ENCODE measurements at regions not wholly inside any gene's neighbourhood (a gene's known extent, or its start where the extent isn't known, plus 50 kb on each side); places are given as distances from the start of the nearest gene placed in this dataset.

DNA sequence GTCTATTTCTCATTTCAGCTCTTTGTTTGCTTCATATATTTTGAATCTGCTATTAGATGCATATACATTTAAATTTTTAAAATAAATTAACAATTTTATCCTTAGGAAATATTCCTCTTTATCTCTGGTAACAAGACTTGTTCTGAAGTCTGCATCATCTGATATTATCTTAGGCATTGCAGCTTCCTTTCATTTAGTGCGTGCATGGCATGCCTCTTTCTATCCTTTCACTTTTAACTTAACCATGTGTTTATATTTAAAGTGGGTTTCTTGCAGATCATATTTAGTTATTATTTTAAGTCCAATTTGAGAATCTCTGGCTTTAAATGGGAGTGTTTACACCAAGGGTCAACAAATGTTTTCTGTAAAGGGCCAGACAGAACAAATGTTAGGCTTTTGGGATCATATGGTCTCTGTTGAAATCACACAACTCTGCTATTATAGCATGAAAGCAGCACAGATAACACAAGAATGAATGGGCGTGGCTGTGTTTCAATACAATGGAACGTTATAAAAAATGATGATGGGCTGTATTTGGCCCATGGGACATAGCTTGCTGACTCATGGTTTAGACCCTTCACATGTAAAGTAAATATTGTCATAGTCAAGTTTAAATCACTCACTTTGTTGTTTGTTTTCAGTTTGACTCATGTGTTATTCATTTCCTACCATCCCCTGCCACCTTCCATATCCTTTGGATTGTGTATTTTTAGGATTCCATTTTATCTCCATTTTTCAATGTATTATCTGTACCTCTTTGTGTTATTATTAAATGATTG is 83.9 kb upstream of the SNX19 start:
- Histone ChIP-seq H4K91ac (ENCODE audit: insufficient read length, low read depth, low read length) (no peak overlapping the region), H4K8ac (replicated peaks; ENCODE audit: insufficient read length, low read depth, low read length) (no peak overlapping the region), H3K4me1 (ENCODE audit: insufficient read depth, low read length) (no peaks in the 10 kb centered on the region), H3K27me3 (ENCODE audit: insufficient read depth, low read length) (no peaks in the 10 kb centered on the region), H3K23ac (ENCODE audit: insufficient read length, low read depth, low read length) (no peak overlapping the region), H3K23me2 (ENCODE audit: insufficient read length, low read depth, low read length, poor library complexity, severe bottlenecking) (no peaks in the 10 kb centered on the region), H3K4me2 (ENCODE audit: insufficient read depth, insufficient read length, low read length) (no peak overlapping the region), H2BK12ac (ENCODE audit: insufficient read length, low read depth, low read length) (no peak overlapping the region), H2BK15ac (ENCODE audit: low read depth, low read length) (no peak overlapping the region), H2BK5ac (ENCODE audit: insufficient read length, low read length) (no peak overlapping the region), H3T11ph (ENCODE audit: low read length) (no peak overlapping the region), H2AK5ac (ENCODE audit: insufficient read length, low read length) (no peak overlapping the region), H3K4ac (ENCODE audit: low read depth, low read length) (no peak overlapping the region), H3K79me2 (ENCODE audit: insufficient read depth, low read length) (no peaks in the 10 kb centered on the region), H3K27ac (ENCODE audit: insufficient read length, low read depth, low read length) (no peak overlapping the region), H3K14ac (ENCODE audit: insufficient read depth, low read length) (no peak overlapping the region), H3K79me1 (ENCODE audit: insufficient read depth, low read depth, low read length, poor library complexity, severe bottlenecking) (no peaks in the 10 kb centered on the region), H3K9ac (ENCODE audit: extremely low read depth, insufficient read length, low read length) (no peak overlapping the region), H4K20me1 (ENCODE audit: control insufficient read depth, insufficient read depth, insufficient read length) (no peaks in the 10 kb centered on the region), H4K5ac (ENCODE audit: insufficient read length, low read depth, low read length) (no peak overlapping the region), H3K9me3 (ENCODE audit: control insufficient read depth, low read depth, low read length) (no peaks in the 10 kb centered on the region), H3K18ac (ENCODE audit: insufficient read length, low read depth, low read length) (no peak overlapping the region), H2BK20ac (ENCODE audit: low read depth, low read length, poor library complexity, severe bottlenecking) (no peak overlapping the region), H2AFZ (ENCODE audit: low read length) (no peak overlapping the region), H3K56ac (ENCODE audit: insufficient read length, low read depth, low read length) (no peak overlapping the region), H2BK120ac (ENCODE audit: low read depth, low read length, poor library complexity, severe bottlenecking) (no peak overlapping the region)
- Mint-ChIP-seq H3K4me1 (no peaks in the 10 kb centered on the region), H3K27me3 (ENCODE audit: low read depth) (peaks cover 3% of the 10 kb centered on the region; the same call in 1 of the 2 replicates), H3K36me3 (ENCODE audit: insufficient read depth in 1 of 3, low read depth in 3 of 3) (no peaks in the 10 kb centered on the region), H3K9me3 (no peaks in the 10 kb centered on the region), H3K27ac (no peak overlapping the region), H3K4me3 (no peak overlapping the region)
- DNase-seq: no peak
- TF ChIP-seq, protein P1, sequence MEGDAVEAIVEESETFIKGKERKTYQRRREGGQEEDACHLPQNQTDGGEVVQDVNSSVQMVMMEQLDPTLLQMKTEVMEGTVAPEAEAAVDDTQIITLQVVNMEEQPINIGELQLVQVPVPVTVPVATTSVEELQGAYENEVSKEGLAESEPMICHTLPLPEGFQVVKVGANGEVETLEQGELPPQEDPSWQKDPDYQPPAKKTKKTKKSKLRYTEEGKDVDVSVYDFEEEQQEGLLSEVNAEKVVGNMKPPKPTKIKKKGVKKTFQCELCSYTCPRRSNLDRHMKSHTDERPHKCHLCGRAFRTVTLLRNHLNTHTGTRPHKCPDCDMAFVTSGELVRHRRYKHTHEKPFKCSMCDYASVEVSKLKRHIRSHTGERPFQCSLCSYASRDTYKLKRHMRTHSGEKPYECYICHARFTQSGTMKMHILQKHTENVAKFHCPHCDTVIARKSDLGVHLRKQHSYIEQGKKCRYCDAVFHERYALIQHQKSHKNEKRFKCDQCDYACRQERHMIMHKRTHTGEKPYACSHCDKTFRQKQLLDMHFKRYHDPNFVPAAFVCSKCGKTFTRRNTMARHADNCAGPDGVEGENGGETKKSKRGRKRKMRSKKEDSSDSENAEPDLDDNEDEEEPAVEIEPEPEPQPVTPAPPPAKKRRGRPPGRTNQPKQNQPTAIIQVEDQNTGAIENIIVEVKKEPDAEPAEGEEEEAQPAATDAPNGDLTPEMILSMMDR (conservative IDR thresholded peaks at IDR 0.05): no peak
- no CpG with 5 or more reads among the region's 3 CpGs for WGBS (ENCODE audit: extremely low coverage, insufficient read length, low lambda C conversion rate)

Data from H9 (cell line).